Hematopoietic multipotent progenitor cell (in vitro differentiated cells): ENCODE measurements at regions not wholly inside any gene's neighbourhood (a gene's known extent, or its start where the extent isn't known, plus 50 kb on each side); places are given as distances from the start of the nearest gene placed in this dataset.
A peak's percentile ranks its signal among the peaks of the same experiment; 100 is the strongest.

Experiments used
- DNase-seq, 3 donors: peaks; one replicate each; pipeline ENCODE4 v3.0.0-alpha.2; 2011 to 2015; ENCODE audit warnings: low read depth in 2 of 3, low spot score in 2 of 3

DNA sequence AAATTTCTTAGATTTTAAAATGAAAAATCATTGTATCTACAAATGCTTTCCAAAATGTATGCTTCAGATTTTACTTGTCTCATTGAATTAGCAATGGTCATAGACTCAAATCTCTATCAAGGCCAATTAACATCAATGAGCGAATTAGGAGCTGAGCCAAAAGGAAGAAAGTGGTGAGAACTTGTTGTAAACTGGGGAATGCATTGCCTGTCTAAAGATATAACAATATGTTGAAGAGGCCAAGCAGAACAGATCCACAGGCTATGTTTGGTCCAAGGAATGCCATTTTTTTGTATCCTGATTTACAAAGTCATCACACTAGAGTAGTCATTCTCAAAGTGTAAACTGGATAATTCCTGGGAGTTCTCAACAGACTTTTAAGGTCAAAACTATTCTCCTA lies 370.7 kb downstream of the GJA1 start:
- DNase-seq: no peak

DNA sequence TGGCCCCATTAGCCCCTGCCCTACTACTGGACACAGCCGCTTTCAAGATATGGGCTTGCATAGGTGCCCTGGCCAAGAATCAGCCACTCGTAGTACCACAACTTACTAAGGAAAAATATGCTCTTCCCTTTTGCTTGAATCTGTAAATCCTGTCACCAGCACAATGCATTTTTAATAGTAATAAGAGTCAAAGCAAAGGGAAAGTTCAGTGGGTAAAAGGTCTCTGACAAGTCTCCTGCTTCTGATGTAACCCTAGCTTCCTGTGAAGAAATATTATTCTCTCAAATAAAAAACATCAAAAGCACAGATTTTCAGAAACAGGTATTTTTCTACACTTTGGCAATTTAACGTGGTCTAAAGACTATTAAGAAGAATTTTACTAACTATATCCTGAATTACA lies 373.8 kb downstream of the GJA1 start:
- no peak for DNase-seq

DNA sequence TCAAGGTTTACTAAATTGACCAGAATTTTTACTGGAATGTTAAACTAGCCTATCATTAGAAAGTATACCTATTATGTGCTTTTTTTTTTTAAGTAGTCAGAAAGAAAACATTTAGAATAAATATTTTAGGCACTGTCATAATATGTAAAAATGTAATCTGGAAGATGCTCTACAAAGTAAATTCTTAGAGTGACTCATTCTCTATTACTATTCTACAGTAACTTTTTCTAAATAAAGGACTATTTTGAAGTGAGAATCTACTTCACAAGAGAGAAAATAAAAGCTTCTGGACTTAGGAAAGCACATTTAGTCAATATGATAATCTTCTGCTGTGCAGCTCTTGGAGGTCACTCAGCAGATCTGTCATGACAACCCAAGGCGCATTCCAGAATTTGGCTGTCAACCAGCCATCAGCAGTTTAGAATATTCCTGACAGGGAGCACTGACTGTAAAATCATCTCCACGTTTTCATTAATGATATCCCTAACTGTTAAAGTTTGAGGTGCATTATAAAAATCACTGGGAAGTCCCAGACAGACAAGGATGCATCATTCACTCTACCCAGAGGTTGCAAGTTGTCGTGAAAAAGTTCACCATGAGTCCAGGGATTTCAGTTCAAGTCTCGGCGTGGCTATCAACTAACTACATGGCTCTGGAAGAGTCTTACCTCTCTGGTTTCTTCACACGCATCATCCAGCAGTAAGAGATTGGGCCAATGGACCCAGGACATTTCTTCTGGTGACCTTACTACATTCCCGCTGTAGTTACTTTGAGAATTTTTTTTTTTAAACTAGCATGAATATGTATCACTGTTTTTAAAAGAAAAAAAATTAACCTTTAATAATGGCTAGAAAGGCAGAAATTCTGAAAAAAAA lies 374.9 kb downstream of the GJA1 start:
- no peak for DNase-seq

DNA sequence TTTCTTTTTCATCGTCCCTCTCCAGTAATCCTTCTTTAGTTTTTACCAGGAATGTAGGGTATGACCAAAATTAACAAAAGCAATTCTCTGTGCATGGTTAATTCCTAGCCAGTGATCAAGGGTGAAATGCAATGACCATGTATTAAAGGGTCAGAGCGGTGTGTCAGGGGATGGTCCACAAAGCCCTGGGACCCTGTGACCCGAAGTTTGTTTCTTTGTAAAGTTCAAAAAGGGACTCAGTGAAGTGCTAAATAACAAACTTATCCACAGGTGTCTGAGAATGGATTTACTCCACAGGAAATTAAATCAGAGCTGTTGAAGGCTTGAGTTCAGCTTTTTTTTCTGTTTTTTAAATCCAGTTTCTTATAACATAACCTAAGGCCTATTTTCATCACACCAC lies 375.7 kb downstream of the GJA1 start:
- DNase-seq: no peak

DNA sequence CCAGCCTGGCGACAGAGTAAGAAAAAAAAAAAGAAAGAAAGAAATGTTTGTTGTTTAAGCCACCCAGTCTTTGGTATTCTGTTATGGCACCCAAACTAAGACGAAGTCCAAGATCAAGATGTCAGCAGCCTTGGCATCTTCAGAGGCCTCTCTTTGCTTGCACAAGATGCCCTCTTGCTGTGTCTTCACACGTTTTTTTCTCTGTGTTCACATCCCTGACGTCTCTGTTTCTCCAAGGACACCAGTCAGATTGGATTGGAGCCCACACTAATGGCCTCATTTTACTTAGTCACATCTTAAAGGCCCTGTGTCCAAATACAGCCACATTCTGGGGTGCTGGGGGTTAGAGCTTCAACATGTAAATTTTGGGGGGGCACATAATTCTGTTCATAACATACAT lies 380.9 kb downstream of the GJA1 start:
- no peak for DNase-seq

DNA sequence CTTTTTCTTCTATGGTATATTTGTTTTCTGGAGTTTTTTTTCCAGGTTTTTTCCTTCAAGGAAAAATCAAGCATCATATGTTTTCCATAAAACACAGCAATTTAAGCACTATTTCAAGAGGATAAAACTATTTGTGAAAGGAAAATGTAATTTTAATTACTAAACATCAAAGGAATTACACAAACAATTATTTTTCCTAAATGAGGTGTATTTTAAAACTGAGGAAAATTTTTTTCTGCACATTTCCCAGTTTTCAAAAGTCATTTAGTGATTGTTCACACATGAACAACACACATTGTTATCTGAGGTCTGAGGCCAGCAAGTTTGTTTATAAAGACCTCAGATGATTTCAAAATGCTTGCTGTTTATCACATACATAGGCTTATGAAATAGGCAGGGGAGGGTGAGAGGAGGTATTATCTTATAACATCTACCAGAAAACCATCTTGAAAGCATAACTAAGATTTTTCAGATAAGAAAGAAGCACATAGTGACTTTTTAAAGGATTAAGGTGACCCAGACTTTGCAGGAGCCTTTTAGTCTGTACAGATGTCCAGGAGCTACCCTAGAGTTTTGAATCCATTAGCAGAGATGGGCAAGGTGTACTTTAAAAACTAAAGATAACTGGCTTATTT lies 381.6 kb downstream of the GJA1 start:
- no peak for DNase-seq

DNA sequence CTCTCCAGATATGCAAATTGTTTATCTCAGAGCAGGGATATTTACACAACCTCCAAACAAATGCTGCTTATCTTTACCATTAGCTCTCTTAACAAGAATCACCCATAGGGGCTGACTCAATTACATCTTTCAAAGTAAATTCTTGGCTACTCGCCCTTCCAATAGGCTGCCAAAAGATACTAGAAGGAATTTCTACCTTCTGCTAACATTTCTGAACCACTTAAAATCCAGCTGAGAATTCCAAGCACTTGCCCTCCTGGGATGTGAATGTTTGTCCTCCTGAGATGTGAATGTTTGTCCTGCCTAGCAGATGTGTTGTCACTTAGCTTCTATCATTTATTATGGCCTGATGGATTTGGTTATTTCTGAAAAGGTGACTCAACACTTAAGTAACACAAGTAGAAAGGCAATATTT lies 388.0 kb downstream of the GJA1 start:
- no peak for DNase-seq

DNA sequence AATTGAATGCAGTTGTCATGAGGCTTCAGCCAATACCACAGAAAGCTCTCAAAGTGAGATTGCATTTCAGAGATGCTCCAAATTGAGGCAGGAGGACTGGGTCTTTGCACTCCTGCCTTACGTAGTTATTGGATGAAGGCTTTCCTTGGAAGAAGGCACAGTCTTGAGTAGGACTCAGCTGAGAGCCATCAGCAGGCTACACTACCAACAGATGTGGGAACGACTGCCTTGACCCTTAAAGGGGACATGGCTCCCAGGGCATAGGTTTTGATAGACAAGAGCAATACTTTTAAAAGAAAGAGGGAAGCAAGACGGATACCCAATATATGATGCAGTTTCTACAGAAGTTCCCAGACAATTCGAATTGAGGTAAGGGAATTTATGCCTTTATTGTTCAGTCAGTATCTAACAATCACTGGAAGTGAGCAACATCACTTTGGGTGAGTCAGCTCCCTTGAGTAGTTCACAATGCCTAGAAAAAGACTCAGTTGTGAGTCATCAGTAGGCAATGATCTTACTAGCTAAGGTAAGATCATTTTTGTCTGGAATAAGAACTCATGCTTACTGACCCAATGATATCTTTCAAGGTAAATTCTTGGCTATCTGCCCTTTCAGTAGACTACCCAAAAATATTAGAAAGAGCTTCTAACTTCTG lies 390.8 kb downstream of the GJA1 start:
- no peak for DNase-seq

DNA sequence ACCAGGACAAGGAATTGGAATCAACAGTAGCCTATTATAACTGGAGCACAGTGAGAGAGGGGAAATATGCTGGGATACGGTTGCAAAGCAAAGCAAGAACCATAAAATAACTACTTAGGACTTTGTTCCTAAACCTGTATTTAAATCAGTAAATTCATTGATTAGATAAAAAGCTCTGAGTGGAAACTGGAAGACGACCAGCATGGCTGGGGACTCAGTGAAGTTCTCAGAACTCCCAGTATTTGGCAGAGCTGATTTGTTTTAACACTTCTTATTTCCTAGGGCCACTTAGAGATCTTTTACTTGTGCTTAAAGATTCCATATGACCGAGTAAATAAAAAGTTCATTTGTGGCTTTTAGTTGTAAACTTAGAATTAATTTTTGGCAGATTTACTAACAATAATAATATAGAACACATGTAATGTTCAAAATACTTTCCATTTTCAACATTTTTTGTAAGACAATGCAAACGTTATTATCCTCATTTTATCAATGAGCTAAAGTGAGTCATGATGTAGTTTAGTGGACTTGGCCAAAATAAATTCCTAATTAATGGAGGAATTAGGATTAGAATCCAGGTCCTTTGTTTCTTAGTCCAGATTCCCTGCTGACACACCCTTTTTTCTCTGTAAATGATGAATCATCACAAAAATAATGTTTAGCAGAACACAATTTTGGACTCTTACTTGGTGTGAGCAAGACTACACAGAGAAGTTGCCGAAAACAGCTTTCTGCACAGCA lies 392.9 kb downstream of the GJA1 start:
- no peak for DNase-seq

DNA sequence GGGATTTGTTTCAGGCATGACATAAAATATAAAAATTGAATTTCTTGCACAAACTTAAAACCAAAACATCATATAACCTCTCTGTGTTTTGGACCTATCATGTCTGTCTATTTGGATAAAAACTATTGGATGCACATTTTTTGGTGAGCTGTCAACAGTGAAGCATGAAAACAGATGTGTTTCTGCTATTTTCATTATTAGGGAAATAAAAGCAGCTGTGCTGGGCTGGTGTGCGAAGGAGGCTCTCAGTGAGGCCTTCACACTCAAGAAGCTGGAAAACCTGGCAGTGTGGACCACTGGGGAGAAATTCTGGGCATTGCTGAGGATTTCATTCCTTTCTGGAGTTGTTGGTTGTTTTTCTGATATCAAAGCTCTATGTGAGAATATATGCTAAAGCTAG lies 395.3 kb downstream of the GJA1 start:
- DNase-seq: no peak

DNA sequence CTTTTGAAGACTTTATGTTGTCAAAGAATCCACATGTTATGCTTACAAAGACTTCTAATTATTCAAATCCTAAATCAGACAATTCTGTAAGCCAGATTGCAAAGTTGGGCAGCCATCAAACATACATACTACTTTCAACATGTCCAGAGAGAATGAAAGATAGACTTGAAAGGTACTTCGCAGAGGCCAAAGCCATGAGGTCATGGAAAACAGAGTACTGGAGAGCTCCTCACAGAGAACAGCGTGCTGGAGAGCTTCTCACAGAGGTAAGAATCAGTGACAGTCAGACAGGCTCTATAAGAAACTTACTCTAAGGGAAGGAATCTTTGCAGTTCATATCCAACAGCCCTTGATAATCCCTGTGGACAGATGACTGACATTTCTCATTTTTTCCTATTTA lies 400.2 kb downstream of the GJA1 start:
- DNase-seq: no peak

DNA sequence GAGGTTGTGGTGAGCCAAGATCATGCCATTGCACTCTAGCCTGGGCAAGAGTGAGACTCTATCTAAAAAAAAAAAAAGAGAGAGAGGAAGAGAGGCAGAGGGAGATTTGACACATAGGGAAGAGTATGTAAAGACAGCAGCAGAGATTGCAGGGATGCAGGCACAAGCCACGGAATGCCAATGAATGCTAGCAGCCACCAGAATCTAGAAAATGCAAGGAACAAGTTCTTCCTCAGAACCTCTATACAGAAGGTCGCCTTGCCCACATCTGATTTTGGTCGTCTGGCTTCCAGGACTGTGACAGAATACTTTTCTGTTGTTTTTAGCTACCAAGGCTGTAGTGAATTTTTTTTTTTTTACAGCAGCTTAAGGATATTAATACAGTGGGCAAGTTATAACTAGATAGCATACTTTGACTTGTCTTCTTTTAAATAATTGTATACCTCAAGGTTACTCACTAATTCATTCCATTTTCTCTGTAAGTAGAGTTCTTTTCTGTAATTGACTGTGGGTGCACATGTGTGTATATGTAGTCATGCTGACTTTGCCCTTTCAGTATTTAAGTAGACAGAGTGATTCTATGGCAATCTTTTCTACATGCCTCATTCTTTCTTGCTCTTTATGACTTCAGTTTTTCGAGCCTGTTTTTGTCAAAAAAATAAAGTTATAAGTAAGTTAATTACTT lies 402.2 kb downstream of the GJA1 start:
- no peak for DNase-seq

DNA sequence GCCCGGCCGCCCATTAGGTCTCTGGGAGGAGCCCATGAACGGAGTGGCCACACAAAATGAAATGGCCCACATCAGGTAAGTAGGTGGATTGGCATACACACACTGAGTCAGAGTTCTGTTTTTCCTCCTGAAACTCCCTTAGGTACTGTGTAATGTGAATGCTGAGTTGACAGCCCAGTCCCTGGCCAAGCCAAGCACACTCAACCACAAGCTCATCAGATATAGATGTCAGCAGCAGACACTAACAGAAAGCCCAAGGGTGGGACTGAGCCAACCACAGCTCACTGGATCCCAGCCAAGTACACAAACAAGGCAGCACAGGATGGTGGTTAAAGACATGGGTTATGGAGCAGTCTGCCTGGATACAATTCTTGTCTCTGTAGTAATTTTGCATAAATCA lies 403.4 kb downstream of the GJA1 start:
- DNase-seq: peak in 2 of 3 donors; percentile 36 to 77

DNA sequence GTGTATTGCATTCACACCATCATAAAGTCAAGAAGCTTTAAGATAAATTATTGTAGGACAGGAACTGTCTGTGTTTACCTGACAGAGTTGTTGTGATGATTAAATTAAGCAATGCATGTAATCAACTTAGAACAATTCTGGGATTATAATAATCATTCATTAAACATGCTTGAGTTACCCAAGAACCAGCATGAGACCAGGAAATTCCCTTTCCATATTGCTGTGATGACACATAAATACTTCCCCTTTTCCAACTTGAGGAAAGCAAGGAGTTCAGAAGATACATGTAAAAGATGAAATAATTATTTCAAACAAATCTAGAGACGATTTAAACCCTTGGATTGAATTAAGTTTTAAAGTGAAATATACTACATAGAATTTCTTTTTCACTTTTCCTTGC lies 404.4 kb downstream of the GJA1 start:
- DNase-seq: no peak

DNA sequence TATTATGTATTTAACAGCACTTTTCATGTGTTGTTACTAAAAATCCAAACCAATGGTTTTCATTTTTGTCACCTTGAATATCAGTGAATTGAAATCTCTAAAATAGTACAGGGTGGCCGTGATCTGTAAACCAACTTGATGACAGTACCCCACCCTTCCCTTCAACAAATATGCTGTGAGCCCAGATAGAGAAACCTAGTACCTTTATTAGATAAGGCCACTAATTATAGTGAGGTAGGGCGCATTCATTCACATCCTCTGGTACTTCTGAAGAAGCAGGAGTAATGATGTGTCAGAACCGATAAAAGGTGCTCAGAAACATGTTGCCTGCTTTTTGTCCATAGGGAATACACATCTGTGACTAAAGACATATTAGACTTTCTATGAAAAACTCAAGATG lies 409.5 kb downstream of the GJA1 start:
- no peak for DNase-seq

DNA sequence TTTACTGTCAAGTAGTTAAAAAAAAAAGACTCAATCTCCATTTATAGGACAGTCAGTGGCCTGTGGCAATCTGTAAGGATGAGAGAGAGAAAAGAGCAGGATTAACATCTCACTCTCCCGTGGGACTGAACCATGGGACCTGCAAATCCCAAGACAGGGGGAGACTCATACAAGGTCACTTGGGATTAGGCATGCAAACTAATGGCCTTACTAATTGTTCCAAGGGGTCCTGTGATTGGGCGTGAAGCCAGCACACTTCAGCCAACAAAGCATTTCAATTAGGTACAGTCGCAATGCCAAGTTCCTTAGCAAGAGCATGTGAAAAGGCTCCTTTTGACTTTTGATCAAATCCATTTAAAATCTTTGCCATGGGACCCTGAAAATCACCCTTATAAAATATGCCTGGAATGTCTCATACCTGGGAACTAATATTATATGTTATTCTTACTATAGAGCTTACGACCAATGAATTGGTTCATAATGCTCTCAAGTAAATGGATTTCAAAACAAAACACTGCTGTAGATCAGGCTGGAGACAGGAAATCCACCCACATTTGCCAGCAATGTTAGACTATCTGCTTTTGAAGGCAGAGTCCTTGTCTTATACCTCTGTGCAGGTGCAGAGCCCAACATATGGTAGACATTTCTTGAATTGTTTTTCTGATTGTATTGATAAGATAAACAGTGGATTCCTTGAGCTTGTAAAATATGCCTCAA lies 412.5 kb downstream of the GJA1 start:
- DNase-seq: no peak

DNA sequence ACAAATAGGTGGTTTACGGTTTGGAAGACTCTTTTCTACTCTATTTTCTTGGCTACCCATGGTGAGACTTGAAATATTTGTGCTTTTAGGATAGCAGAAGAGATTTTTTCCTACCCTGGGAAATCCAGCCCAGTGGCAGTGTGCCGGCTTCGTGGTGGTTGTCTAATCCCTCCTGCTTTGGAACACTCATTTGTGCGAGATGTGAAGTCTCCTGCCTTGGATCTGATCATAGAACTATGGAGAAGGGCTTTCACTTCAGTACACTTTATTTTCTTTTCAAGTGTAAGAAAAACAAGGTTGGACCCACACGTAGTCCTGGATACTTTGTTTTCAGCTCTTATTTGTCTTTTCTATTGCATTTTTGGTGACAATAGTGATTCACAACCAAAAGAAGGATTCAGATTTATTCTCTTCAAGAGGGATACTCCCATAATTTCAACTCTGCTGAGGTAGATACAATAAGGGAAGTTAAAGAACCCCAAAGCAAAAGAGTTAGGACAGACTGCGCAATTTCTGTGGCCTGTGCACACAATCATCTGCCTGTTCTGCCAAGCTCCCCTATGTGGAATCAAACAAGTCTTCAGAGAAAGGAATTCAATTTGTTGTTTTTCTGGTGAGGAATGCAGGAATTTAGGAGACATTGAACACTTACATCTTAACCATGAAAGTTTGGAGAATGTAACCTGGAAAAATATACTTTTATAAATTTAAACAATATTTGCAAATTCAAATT lies 413.2 kb downstream of the GJA1 start:
- no peak for DNase-seq

DNA sequence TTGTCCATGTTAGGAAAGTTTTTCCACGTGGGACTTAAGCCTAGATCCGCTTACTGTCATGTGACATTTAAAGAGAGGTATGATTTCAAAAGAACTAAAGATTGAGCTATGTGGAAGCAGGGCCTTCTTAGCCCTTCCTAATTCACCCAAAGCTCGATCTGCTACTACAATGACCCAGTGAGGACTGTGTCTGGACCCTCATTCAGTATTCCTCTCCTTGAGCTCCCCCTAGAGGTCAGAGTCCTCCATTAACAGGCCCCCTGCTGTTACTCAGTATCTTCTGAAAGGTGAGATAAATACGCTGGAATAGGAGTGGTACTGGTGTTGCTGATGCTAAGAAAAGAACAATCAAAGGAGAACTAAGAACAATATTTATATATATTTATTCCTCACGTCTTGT lies 414.0 kb downstream of the GJA1 start:
- DNase-seq: peak in 2 of 3 donors; percentile 56 to 84

DNA sequence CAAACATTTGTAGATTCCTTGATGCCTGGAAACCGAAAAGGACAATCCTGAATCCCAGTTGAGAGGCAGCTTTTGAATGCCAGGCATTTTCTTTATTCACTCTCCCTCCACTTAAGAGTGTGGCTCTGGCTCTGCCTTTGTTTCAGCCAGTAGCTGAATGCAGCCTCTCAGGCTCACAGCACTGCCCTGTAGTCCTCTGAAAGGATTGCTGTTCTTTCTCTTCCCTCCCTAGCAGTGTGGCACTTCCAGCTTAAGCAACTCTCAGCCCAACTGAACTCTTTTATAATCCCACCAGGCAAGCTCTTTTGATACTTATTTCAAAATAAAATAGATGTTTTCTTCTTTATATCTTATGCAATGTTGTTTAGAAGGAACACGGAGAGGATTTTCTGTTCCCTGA lies 415.6 kb downstream of the GJA1 start:
- no peak for DNase-seq
